HG03342 (cell line): ENCODE measurements at regions not wholly inside any gene's neighbourhood (a gene's known extent, or its start where the extent isn't known, plus 50 kb on each side); places are given as distances from the start of the nearest gene placed in this dataset.
"Not testable (repeated sequence)": the region's sequence is repeated elsewhere in the genome, so short reads cannot be mapped to it uniquely, and the experiment has no call there.

ENCODE experiments used
- ATAC-seq: cut with Tn5 transposase; IDR thresholded peaks from one replicate; pipeline ENCODE4 v1.9.1; 2021; ENCODE audit warnings: mild to moderate bottlenecking, moderate library complexity; ENCODE audit not compliant: unreplicated experiment

GRCh38 chr11:25602959-25603358 is 729.0 kb upstream of the ANO3 start:
- ATAC-seq: no peak

- no peak for ATAC-seq
Observed at GRCh38 chr11:25612806-25613205, 719.1 kb upstream of the ANO3 start.

GRCh38 chr11:25613451-25613850 is 718.5 kb upstream of the ANO3 start:
- no peak for ATAC-seq

- no peak for ATAC-seq
Observed at GRCh38 chr11:25613865-25614264, 718.1 kb upstream of the ANO3 start.

GRCh38 chr11:25615069-25615468 is 716.9 kb upstream of the ANO3 start:
- no peak for ATAC-seq

GRCh38 chr11:25615841-25616240 is 716.1 kb upstream of the ANO3 start:
- ATAC-seq: no peak

GRCh38 chr11:25625094-25625493 is 706.8 kb upstream of the ANO3 start:
- no peak for ATAC-seq

GRCh38 chr11:25628030-25628429 is 703.9 kb upstream of the ANO3 start:
- no peak for ATAC-seq

- no peak for ATAC-seq
Observed at GRCh38 chr11:25633230-25633629, 698.7 kb upstream of the ANO3 start.

- not testable (repeated sequence) for ATAC-seq
Observed at GRCh38 chr11:25649220-25649619, 682.7 kb upstream of the ANO3 start.

- no peak for ATAC-seq
Observed at GRCh38 chr11:25650319-25650718, 681.6 kb upstream of the ANO3 start.

- ATAC-seq: no peak
Observed at GRCh38 chr11:25655636-25656035, 676.3 kb upstream of the ANO3 start.

GRCh38 chr11:25658916-25659315 is 673.0 kb upstream of the ANO3 start:
- ATAC-seq: no peak

GRCh38 chr11:25659706-25660105 is 672.2 kb upstream of the ANO3 start:
- no peak for ATAC-seq

- ATAC-seq: no peak
Observed at GRCh38 chr11:25667871-25668270, 664.1 kb upstream of the ANO3 start.

GRCh38 chr11:25691959-25692358 is 640.0 kb upstream of the ANO3 start:
- no peak for ATAC-seq

GRCh38 chr11:25702417-25702816 is 629.5 kb upstream of the ANO3 start:
- no peak for ATAC-seq

GRCh38 chr11:25710975-25711374 is 621.0 kb upstream of the ANO3 start:
- ATAC-seq: no peak

GRCh38 chr11:25727944-25728343 is 604.0 kb upstream of the ANO3 start:
- ATAC-seq: no peak

GRCh38 chr11:25730230-25730629 is 601.7 kb upstream of the ANO3 start:
- no peak for ATAC-seq

- ATAC-seq: no peak
Observed at GRCh38 chr11:25733777-25734176, 598.2 kb upstream of the ANO3 start.

GRCh38 chr11:25734591-25735211 is 597.2 kb upstream of the ANO3 start:
- no peak for ATAC-seq

GRCh38 chr11:25737071-25737675 is 594.8 kb upstream of the ANO3 start:
- no peak for ATAC-seq
